HPDE6-E6E7 (cell line): ENCODE measurements at regions not wholly inside any gene's neighbourhood (a gene's known extent, or its start where the extent isn't known, plus 50 kb on each side); places are given as distances from the start of the nearest gene placed in this dataset.

Source experiments
- DNase-seq: peaks from one replicate; pipeline ENCODE4 v3.0.0; 2011; ENCODE audit warnings: missing footprints; ENCODE audit errors: extremely low spot score

- DNase-seq, result no peak
These were observed 60.6 kb upstream of the FRMD4A start for GRCh38 chr10:14391342-14391741.

GRCh38 chr10:14389981-14390590 lies 59.4 kb upstream of the FRMD4A start:
- no peak for DNase-seq

GRCh38 chr10:14385596-14386593 lies 55.2 kb upstream of the FRMD4A start:
- DNase-seq, result peak; percentile 10

GRCh38 chr10:14384915-14385314 lies 54.2 kb upstream of the FRMD4A start:
- DNase-seq, result no peak

GRCh38 chr10:14384116-14384730 lies 53.5 kb upstream of the FRMD4A start:
- DNase-seq, result no peak

- DNase-seq, result no peak
These were observed 52.5 kb upstream of the FRMD4A start for GRCh38 chr10:14383266-14383665.

GRCh38 chr10:14382531-14382930 lies 51.8 kb upstream of the FRMD4A start:
- no peak for DNase-seq

GRCh38 chr10:14382022-14382421 lies 51.3 kb upstream of the FRMD4A start:
- DNase-seq, result no peak

- DNase-seq, result no peak
These were observed 50.8 kb upstream of the FRMD4A start for GRCh38 chr10:14381475-14381874.

GRCh38 chr10:14380746-14381145 lies 50.0 kb upstream of the FRMD4A start:
- no peak for DNase-seq
